MG63 (cell line): ENCODE measurements at regions not wholly inside any gene's neighbourhood (a gene's known extent, or its start where the extent isn't known, plus 50 kb on each side); places are given as distances from the start of the nearest gene placed in this dataset.
"Not testable (repeated sequence)": the region's sequence is repeated elsewhere in the genome, so short reads cannot be mapped to it uniquely, and the experiment has no call there.

Experiments
- DNase-seq: peaks from one replicate; pipeline ENCODE4 v3.0.0-alpha.2; 2020
- H3K27me3 ChIP-seq: fragments of 250-450 bp; sonication (Bioruptor Pico); 2 replicates; pipeline ENCODE4 v1.5.1; 2020; ENCODE audit warnings: mild to moderate bottlenecking, moderate library complexity
- H3K36me3 ChIP-seq: fragments of 250-450 bp; sonication (Bioruptor Pico); 2 replicates; pipeline ENCODE4 v1.5.1; 2020; ENCODE audit warnings: mild to moderate bottlenecking, moderate library complexity
- H3K4me3 ChIP-seq: fragments of 250-450 bp; sonication (Bioruptor Pico); 2 replicates; pipeline ENCODE4 v1.5.1; 2020; ENCODE audit warnings: mild to moderate bottlenecking, moderate library complexity
- H3K9me3 ChIP-seq: fragments of 250-450 bp; sonication (Bioruptor Pico); 2 replicates; pipeline ENCODE4 v1.5.1; 2020; ENCODE audit warnings: mild to moderate bottlenecking, moderate library complexity

GRCh38 chr5:156051972-156052371, 275.0 kb upstream of the SGCD start:
- Histone ChIP-seq H3K36me3 (no peaks in the 10 kb centered on the region), H3K4me3 (no peak overlapping the region), H3K27me3 (no peaks in the 10 kb centered on the region)

GRCh38 chr5:156052656-156053055, 274.3 kb upstream of the SGCD start:
- no peak for DNase-seq
- Histone ChIP-seq H3K36me3 (no peaks in the 10 kb centered on the region), H3K4me3 (no peak overlapping the region), H3K9me3 (no peaks in the 10 kb centered on the region), H3K27me3 (no peaks in the 10 kb centered on the region)

More at GRCh38 chr5:156051972-156052371, 275.0 kb upstream of the SGCD start:
- H3K9me3 ChIP-seq: no peaks in the 10 kb centered on the region
- DNase-seq: peak; percentile 9

DNA sequence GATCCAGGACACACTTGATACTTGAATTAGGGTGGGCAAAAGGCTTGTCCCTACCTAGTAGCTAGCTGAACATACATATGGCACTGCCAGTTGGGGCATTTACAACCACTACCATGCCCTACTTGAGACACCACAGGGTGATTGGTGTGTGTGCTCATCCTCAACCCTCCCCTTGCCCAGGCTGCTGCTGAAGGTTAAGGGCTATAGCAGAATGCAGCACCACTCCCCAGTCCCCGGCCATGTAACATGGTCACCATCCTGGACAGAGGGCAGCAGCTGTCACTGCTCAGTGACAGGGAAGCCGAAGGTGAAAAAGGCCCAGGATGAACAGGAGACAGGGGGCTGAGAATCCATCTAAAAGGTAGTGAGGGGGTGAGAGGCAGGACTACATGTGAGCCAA, 273.9 kb upstream of the SGCD start:
- Histone ChIP-seq H3K9me3 (no peaks in the 10 kb centered on the region), H3K4me3 (no peak overlapping the region), H3K36me3 (no peaks in the 10 kb centered on the region), H3K27me3 (no peaks in the 10 kb centered on the region)
- no peak for DNase-seq

DNA sequence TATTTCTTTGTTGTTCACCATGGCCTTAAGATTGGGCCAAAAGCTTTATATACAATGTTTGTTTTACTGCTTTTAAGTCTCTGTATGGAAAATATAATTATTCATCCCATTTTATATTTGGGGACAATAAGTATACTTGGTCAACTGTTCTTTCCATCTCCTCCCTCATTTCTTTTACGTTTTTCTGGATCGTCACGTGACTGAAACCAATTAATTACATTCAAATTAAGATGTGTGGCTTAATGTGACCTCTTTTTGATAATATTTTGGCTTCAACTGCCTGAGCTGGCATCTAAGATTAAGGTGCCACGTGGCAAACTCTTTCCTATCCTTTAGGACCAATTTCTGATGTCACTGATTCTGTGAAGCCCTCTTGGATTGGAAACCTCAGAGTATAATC, 250.1 kb upstream of the SGCD start:
- no peak for DNase-seq
- no peaks in the 10 kb centered on the region for H3K36me3 ChIP-seq

DNA sequence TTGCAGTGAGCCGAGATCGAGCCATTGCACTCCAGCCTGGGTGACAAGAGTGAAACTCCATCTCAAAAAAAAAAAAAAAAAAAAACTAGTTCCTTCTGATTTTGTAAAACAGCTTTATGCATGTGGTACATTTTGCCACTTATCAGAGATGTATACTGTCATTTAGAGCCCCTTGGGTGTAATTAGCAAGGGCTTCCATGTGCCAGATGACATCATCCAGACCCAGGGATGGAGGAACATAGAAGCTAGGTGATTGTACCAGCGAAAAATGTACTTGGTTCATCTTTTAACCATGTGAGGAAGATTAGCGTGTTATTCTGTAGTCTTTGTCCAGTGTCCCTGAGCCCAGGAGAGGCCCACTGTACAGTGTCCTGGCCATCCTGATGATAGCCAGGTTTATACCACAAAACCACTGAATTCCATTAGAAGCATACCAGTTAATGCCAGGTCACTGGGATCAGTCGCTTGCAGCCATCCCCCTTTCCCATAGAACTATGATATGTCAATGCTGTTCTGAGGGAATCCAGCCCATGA, 239.3 kb upstream of the SGCD start:
- H3K27me3 ChIP-seq: no peaks in the 10 kb centered on the region
- H3K9me3 ChIP-seq: peaks cover 9% of the 10 kb centered on the region
- H3K4me3 ChIP-seq: no peak overlapping the region
- DNase-seq: no peak
- H3K36me3 ChIP-seq: no peaks in the 10 kb centered on the region

More for the DNA sequence above, 250.1 kb upstream of the SGCD start:
- H3K9me3 ChIP-seq: 0 out of 2 replicates have a peak, but pooled peaks cover 2% of the 10 kb centered on the region
- H3K4me3 ChIP-seq: no peak overlapping the region
- H3K27me3 ChIP-seq: no peaks in the 10 kb centered on the region

DNA sequence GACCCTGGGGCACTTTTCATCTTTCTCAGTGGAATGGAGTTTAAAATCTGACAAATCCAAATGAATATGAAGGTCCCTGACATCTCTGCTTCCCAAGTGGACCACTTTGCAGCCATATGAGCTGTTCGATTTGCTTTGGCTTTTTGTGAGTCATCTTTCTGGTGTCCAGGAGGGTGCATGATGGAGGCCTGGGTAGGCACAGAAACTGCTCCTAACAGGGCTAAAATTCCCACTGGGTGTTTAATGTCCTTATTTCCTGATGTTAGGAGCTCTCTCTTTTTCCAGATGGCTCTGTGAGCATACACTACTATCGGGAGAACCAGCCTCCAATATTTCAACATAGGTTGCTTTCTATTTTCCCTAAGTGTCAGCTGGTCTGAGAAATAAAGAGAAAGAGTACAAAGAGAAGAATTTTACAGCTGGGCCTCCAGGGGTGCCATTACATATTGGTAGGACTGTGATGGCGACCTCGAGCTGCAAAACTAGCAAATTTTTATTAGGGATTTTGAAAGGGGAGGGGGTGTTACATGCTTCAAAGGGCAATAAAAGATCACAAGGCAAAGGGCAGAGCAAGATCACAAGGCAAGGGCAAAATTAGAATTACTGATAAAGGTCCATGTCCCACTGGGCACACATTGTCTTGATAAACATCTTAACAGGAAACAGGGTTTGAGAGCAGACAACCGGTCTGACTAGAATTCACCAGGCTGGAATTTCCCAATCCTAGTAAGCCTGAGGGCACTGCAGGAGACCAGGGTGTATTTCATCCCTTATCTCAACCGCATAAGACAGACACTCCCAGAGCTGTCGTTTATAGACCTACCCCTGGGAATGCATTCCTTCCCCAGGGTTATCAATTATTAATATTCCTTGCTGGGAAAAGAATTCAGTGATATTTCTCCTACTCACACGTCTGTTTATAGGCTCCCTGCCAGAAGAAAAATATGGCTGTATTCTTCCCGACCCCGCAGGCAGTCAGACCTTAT, 236.7 kb upstream of the SGCD start:
- not testable (repeated sequence) for H3K27me3 ChIP-seq, H3K4me3 ChIP-seq, H3K9me3 ChIP-seq, DNase-seq, H3K36me3 ChIP-seq

DNA sequence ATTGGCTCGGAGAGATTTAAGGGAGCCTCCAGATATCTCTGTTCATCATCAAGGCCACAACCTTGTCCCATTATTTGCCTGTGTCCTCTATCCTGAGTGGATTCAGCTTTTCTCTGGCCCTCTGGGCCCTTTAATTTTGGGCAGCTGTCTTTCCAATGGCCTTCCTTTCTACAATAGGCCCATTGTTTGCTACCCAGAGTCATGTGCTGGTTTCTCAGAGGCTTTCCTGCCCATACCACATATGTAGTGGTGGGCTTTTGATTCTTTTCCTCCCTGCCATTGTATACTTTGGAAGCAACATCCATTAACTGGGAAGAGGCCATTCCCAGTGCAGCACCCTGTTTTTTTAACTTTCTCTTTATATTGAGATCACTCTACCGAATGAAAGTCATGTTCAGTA, 233.9 kb upstream of the SGCD start:
- H3K4me3 ChIP-seq: no peak overlapping the region
- H3K27me3 ChIP-seq: no peaks in the 10 kb centered on the region

GRCh38 chr5:156094001-156094400, 233.0 kb upstream of the SGCD start:
- Histone ChIP-seq H3K36me3 (no peaks in the 10 kb centered on the region), H3K27me3 (no peaks in the 10 kb centered on the region), H3K4me3 (no peak overlapping the region), H3K9me3 (peaks cover 9% of the 10 kb centered on the region)
- no peak for DNase-seq

More for the DNA sequence above, 233.9 kb upstream of the SGCD start:
- peaks cover 9% of the 10 kb centered on the region for H3K9me3 ChIP-seq
- no peak for DNase-seq
- H3K36me3 ChIP-seq: no peaks in the 10 kb centered on the region

- H3K27me3 ChIP-seq: no peaks in the 10 kb centered on the region
- H3K9me3 ChIP-seq: no peaks in the 10 kb centered on the region; the same call in 1 of the 2 replicates
- no peak for DNase-seq
- no peaks in the 10 kb centered on the region for H3K36me3 ChIP-seq
- no peak overlapping the region for H3K4me3 ChIP-seq
Measured at GRCh38 chr5:156095709-156096241, 231.2 kb upstream of the SGCD start.

- Histone ChIP-seq H3K36me3 (no peaks in the 10 kb centered on the region), H3K9me3 (no peaks in the 10 kb centered on the region), H3K27me3 (no peaks in the 10 kb centered on the region), H3K4me3 (no peak overlapping the region)
- peak; percentile 4 for DNase-seq
Measured at GRCh38 chr5:156096259-156096658, 230.7 kb upstream of the SGCD start.

DNA sequence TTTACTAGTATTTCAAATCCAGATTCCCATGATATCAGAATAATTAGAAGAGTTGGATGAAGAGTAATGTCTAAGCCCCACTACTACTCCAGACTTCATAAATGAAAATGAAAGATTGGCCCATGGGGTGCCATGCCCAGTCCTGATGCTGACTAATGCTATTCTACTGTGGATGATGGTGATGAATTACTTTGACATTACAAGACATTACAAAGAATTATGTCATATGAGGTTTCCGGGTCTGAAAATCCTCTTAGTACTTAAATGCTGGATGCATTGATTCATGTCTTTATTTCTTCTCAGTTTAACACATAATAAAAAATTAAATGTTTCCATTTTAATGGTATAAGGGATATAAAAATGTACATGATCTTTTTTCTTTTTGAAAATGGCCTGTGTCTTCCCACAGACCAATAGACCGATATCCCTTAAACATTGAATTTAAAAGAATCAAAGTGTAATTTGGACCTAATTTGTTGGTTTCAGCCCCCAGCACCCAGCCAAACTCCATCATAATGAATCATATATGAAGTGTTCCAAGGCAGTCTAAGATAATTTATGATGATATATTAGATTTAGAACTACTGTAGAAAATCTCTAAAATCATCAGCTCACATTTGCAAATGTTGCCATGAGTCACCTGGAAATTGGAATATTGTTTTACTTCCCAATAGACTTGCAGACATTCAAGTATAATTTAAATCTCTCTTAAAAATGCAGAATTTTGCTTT, 223.6 kb upstream of the SGCD start:
- peaks cover 2% of the 10 kb centered on the region; the same call in 1 of the 2 replicates for H3K9me3 ChIP-seq
- no peaks in the 10 kb centered on the region for H3K27me3 ChIP-seq
- DNase-seq: peak; percentile 69

DNA sequence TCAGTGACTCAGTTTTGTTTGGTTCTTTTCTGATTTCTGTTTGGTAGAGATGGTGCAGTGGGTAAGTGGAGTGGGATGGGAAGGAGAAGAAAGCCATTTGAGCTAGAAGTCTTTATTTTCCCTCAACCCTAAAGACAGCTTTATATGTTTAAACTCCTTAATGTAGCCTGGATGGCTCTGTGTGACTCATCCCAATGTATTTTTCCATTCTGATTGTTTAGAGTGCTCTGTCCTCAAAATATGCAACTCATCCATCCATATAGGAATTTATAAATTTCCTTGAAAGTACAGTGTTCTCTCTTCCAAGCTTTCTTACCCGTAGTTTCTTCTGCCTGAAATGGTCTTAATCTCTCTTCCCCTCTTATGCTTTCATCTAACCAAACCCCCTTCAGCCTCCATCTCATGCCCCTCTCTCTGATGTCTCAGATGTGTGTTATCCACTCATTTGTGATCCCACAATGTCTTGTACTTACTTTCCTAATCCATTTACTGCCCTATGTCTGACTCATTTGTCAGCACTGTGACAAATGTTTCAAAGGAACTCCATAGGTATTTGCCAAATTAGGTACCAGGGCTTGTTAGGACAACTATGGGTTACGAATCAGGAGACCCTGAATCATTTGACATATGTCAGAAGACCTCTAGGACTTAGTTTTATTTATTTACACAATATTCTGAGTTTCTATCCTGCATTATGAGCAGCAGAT, 217.5 kb upstream of the SGCD start:
- Histone ChIP-seq H3K4me3 (no peak overlapping the region), H3K36me3 (no peaks in the 10 kb centered on the region), H3K27me3 (no peaks in the 10 kb centered on the region), H3K9me3 (no peaks in the 10 kb centered on the region)
- DNase-seq: no peak

More for the DNA sequence above, 223.6 kb upstream of the SGCD start:
- Histone ChIP-seq H3K4me3 (no peak overlapping the region), H3K36me3 (no peaks in the 10 kb centered on the region)

- Histone ChIP-seq H3K4me3 (no peak overlapping the region), H3K36me3 (no peaks in the 10 kb centered on the region), H3K9me3 (no peaks in the 10 kb centered on the region; the same call in 1 of the 2 replicates), H3K27me3 (no peaks in the 10 kb centered on the region)
- no peak for DNase-seq
Measured at GRCh38 chr5:156119692-156120091, 207.3 kb upstream of the SGCD start.

GRCh38 chr5:156120777-156121176, 206.2 kb upstream of the SGCD start:
- peak; percentile 84 for DNase-seq
- no peak overlapping the region for H3K4me3 ChIP-seq
- no peaks in the 10 kb centered on the region for H3K27me3 ChIP-seq
- H3K36me3 ChIP-seq: no peaks in the 10 kb centered on the region
- no peaks in the 10 kb centered on the region; the same call in 1 of the 2 replicates for H3K9me3 ChIP-seq

GRCh38 chr5:156121234-156121633, 205.7 kb upstream of the SGCD start:
- DNase-seq: peak; percentile 71
- Histone ChIP-seq H3K4me3 (no peak overlapping the region), H3K27me3 (no peaks in the 10 kb centered on the region), H3K9me3 (no peaks in the 10 kb centered on the region; the same call in 1 of the 2 replicates), H3K36me3 (no peaks in the 10 kb centered on the region)

DNA sequence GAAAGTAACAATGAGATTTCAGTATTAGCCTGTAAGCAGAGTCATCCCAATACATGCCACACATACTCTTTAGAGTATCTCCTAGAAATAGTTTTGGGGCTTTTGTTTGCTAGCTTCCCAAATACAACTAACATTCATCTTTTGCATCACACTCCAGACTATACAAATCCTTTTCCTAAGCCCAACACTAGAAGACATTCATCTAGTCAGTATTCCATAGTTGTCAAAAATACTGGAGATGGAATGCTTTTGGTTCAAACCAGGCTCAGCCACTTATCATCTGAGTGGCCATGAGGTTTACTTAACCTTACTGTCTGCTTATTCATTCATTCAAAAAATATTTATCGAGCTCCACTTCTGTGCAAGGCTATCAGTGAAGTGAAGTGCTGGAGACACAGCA, 205.1 kb upstream of the SGCD start:
- no peaks in the 10 kb centered on the region for H3K36me3 ChIP-seq
- H3K9me3 ChIP-seq: no peaks in the 10 kb centered on the region; the same call in 1 of the 2 replicates
- H3K27me3 ChIP-seq: no peaks in the 10 kb centered on the region
- no peak overlapping the region for H3K4me3 ChIP-seq
- DNase-seq: no peak
